ENCODE measurements at regions not wholly inside any gene's neighbourhood (a gene's known extent, or its start where the extent isn't known, plus 50 kb on each side); places are given as distances from the start of the nearest gene placed in this dataset.

DNA sequence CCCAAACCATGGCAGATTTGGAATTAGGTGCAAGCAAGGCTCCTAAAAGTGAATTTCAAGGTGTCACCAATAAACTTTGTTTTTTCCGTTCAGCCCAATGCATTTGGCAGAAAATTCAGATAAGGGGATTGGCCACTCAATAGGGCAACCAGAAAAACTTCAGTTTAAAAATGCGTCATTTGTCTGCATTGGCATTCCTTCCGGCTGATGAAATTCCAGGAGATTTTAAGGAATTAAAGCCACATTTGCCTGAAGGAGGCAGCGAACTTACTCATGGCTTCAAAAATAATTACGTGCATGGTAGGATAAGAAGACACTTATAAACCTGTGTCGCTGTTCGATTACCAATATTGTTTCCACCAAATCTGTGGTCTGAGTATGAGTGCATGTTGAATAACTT is 151.9 kb downstream of the SALL1 start:
- DNase-seq (no peak), ATAC-seq (no peak)
- intact Hi-C loops (cut with DNase I) = no loop called here
- Histone ChIP-seq H3K27me3 (no peaks in the 10 kb centered on the region), H3K36me3 (replicated peaks in 1 of 2; ENCODE audit: insufficient read depth in 1 of 2, low read depth in 2 of 2) (no peaks in the 10 kb centered on the region), H3K4me1 (peaks cover 20% of the 10 kb centered on the region), H3K27ac (no peak overlapping the region), H3K9me3 (no peaks in the 10 kb centered on the region), H3K4me3 (no peak overlapping the region)
- TF ChIP-seq, protein P1, sequence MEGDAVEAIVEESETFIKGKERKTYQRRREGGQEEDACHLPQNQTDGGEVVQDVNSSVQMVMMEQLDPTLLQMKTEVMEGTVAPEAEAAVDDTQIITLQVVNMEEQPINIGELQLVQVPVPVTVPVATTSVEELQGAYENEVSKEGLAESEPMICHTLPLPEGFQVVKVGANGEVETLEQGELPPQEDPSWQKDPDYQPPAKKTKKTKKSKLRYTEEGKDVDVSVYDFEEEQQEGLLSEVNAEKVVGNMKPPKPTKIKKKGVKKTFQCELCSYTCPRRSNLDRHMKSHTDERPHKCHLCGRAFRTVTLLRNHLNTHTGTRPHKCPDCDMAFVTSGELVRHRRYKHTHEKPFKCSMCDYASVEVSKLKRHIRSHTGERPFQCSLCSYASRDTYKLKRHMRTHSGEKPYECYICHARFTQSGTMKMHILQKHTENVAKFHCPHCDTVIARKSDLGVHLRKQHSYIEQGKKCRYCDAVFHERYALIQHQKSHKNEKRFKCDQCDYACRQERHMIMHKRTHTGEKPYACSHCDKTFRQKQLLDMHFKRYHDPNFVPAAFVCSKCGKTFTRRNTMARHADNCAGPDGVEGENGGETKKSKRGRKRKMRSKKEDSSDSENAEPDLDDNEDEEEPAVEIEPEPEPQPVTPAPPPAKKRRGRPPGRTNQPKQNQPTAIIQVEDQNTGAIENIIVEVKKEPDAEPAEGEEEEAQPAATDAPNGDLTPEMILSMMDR (IDR thresholded peaks at IDR 0.05) = no peak
- no peak for TF ChIP-seq POLR2A (IDR thresholded peaks at IDR 0.05)
- WGBS, 2 donors = 89 to 96% methylated on average over 7 of the region's 7 CpGs

DNA sequence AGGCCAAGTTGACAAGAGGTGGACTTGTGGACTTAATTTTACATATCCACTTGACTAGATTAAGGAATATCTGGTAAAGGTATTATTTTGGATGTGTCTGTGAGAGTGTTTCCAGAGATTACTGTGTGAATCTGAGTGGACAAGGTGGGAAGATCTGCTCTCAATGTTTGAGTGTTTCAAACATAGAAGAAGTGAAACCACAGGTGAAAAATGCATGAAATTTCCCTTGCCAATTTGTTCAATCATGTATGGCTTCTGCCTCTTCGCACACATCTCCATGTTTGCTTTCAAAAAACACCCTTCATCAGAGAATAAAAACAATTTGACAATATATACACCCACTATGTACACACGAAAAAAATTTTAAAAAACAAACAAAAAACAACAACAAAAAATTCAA is 152.7 kb downstream of the SALL1 start:
- Histone ChIP-seq H3K36me3 (replicated peaks in 1 of 2; ENCODE audit: insufficient read depth in 1 of 2, low read depth in 2 of 2) (no peaks in the 10 kb centered on the region), H3K9me3 (no peaks in the 10 kb centered on the region), H3K4me1 (peaks cover 12% of the 10 kb centered on the region), H3K27me3 (no peaks in the 10 kb centered on the region), H3K4me3 (no peak overlapping the region), H3K27ac (no peak overlapping the region)
- 85 to 92% methylated on average over 2 of the region's 2 CpGs for WGBS, 2 donors
- DNase-seq (no peak), ATAC-seq (no peak)
- intact Hi-C loops (cut with DNase I) = no loop called here
- TF ChIP-seq, protein P1 (IDR thresholded peaks at IDR 0.05) = no peak
- no peak for TF ChIP-seq POLR2A (IDR thresholded peaks at IDR 0.05)

DNA sequence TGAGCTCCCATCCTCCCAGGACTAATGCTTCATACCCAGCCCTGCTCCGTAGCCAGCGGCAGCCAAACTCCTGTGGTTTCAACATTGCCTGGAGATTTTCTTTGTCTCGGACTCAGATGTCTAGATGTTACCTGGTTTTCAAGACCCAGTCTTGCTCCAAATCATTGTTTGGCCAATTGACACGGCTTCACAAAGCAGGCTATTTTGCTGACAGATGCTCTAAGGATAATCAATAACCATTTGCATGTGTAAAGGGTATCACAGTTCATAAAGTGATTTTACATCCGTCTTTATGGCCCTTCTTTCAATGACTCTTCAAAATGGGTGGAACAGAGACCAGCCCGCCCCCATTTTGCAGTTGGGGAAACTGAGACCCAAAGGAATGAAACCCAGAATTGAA is 153.4 kb downstream of the SALL1 start:
- intact Hi-C loops (cut with DNase I) = no loop called here
- Histone ChIP-seq H3K4me3 (no peak overlapping the region), H3K27me3 (no peaks in the 10 kb centered on the region), H3K27ac (no peak overlapping the region), H3K36me3 (replicated peaks in 1 of 2; ENCODE audit: insufficient read depth in 1 of 2, low read depth in 2 of 2) (no peaks in the 10 kb centered on the region), H3K9me3 (no peaks in the 10 kb centered on the region), H3K4me1 (peaks cover 5% of the 10 kb centered on the region)
- TF ChIP-seq, protein P1 (IDR thresholded peaks at IDR 0.05) = no peak
- TF ChIP-seq POLR2A (IDR thresholded peaks at IDR 0.05) = no peak
- DNase-seq = no peak
- WGBS, 2 donors = 78 to 80% methylated on average over 6 of the region's 6 CpGs
- ATAC-seq = no peak

DNA sequence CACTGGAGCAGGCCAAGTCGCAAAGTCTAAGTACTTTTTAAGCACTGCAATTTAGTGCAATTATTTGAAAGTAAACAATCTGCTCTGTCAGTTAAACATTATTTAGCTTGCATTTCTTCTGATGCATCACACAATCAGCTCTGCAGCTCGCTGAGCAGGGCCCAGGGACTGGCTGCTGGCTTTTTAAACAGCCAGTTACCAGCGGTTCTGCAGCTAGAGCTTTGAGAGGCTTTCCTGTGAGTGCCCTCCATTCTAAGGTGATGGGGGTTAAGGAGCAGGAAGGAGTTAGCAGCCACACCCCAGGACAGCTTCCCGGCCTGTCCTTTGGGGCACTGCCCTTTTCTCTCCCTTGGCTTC is 154.3 kb downstream of the SALL1 start:
- ATAC-seq (no peak), DNase-seq (no peak)
- Histone ChIP-seq H3K27me3 (no peaks in the 10 kb centered on the region), H3K4me3 (no peak overlapping the region), H3K9me3 (no peaks in the 10 kb centered on the region), H3K36me3 (replicated peaks in 1 of 2; ENCODE audit: insufficient read depth in 1 of 2, low read depth in 2 of 2) (no peaks in the 10 kb centered on the region), H3K27ac (no peak overlapping the region), H3K4me1 (no peaks in the 10 kb centered on the region)
- intact Hi-C loops (cut with DNase I) = no loop called here
- TF ChIP-seq, protein P1 (IDR thresholded peaks at IDR 0.05) = no peak
- no peak for TF ChIP-seq POLR2A (IDR thresholded peaks at IDR 0.05)
- WGBS, 2 donors = 74 to 86% methylated on average over 4 of the region's 4 CpGs

DNA sequence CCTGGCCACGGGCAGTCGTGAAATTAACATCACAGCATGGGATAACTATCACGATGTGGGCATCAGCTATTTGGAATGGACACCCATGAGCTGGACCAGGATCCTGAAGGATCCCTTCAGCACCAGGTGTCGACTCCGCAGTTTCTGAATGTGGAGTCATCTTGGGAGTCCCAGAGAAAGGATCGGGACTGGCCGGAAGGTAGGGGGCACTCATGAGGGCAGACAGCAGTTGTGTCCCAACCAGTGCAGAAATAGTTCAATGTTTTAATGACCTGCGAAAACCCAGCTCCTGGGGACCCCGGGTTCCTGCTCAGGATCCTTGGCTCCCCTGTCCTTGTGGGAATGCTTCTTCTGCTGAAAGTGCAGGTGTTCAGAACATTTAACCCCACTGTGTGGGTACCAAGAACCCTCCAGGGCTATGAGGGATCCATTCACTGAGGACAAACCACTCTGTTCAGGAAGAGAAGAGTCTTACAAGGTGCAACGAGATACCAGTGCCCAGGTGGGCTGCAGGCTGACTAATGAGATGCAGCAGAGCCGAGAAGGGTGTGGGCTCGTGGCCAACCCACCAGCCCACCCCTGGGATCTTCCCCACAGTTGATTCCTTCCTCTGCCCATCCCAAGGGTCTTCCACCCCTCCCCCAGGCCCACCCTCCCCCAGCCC is 154.8 kb downstream of the SALL1 start:
- TF ChIP-seq POLR2A (IDR thresholded peaks at IDR 0.05) = no peak
- TF ChIP-seq, protein P1 (IDR thresholded peaks at IDR 0.05) = no peak
- DNase-seq (no peak), ATAC-seq (no peak)
- Histone ChIP-seq H3K36me3 (replicated peaks in 1 of 2; ENCODE audit: insufficient read depth in 1 of 2, low read depth in 2 of 2) (no peaks in the 10 kb centered on the region), H3K27ac (no peak overlapping the region), H3K4me3 (no peak overlapping the region), H3K4me1 (no peaks in the 10 kb centered on the region), H3K9me3 (no peaks in the 10 kb centered on the region), H3K27me3 (no peaks in the 10 kb centered on the region)
- intact Hi-C loops (cut with DNase I) = no loop called here
- WGBS, 2 donors = 75 to 80% methylated on average over 11 to 12 of the region's 12 CpGs
